ENCODE measurements at regions not wholly inside any gene's neighbourhood (a gene's known extent, or its start where the extent isn't known, plus 50 kb on each side); places are given as distances from the start of the nearest gene placed in this dataset.

DNA sequence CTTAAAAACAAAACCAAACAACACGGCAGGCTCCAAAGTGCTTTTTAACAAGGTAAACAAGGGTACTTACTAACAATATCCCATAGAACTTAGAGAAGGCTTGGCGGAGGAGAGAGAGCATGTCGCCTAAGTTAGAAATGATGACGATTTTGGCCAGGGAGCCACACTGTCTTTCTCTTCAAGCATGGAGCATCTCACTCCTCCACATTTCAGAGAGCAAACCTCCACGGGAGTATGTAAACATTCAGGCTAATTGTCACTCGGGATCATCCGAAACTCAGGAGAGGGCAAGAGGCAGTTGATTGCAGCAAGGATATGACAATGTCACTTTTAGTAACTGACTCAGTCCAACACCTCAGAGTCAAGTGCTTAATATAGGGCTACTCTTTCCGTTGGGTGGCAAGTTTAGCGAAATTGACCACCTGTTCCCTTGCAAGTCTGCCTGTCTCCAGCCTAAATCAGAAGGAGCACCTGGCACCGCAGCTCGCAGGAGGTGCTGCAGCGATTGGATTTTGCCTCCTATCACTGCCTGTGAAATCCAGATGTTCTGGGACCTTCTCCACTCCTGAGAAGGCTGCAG lies 65.8 kb upstream of the RPS6KA2 start:
- TF ChIP-seq, protein P1, sequence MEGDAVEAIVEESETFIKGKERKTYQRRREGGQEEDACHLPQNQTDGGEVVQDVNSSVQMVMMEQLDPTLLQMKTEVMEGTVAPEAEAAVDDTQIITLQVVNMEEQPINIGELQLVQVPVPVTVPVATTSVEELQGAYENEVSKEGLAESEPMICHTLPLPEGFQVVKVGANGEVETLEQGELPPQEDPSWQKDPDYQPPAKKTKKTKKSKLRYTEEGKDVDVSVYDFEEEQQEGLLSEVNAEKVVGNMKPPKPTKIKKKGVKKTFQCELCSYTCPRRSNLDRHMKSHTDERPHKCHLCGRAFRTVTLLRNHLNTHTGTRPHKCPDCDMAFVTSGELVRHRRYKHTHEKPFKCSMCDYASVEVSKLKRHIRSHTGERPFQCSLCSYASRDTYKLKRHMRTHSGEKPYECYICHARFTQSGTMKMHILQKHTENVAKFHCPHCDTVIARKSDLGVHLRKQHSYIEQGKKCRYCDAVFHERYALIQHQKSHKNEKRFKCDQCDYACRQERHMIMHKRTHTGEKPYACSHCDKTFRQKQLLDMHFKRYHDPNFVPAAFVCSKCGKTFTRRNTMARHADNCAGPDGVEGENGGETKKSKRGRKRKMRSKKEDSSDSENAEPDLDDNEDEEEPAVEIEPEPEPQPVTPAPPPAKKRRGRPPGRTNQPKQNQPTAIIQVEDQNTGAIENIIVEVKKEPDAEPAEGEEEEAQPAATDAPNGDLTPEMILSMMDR (conservative IDR thresholded peaks at IDR 0.05 in 1 of 2, IDR thresholded peaks at IDR 0.05 in 1 of 2; ENCODE audit: extremely low read depth in 1 of 2, insufficient read depth in 1 of 2, low read depth in 1 of 2, low read length in 2 of 2) = no peak
- no peak for TF ChIP-seq EZH2 (IDR thresholded peaks at IDR 0.05; ENCODE audit: borderline replicate concordance, low read length)

Data from mammary epithelial cell (primary cell).